SU-DHL-6 (cell line): ENCODE measurements at regions not wholly inside any gene's neighbourhood (a gene's known extent, or its start where the extent isn't known, plus 50 kb on each side); places are given as distances from the start of the nearest gene placed in this dataset.

Experiments
- H2AFZ ChIP-seq: fragments of 200-600 bp; sonication (generic); 2 replicates; pipeline ENCODE4 v1.6.1; 2014; ENCODE audit warnings: low read depth, mild to moderate bottlenecking, moderate library complexity, mixed read lengths, antibody characterized with exemption, low read length; ENCODE audit not compliant: severe bottlenecking
- H3F3A ChIP-seq: fragments of 200-600 bp; shearing (Covaris generic); 2 replicates; pipeline ENCODE4 v1.6.0; 2016; ENCODE audit warnings: antibody characterized with exemption, mild to moderate bottlenecking; ENCODE audit not compliant: insufficient read depth
- H3K27ac ChIP-seq: fragments of 200-600 bp; sonication (generic); 2 replicates; pipeline ENCODE4 v1.5.1; 2016; ENCODE audit warnings: low read depth, mild to moderate bottlenecking, low read length, moderate library complexity, mixed read lengths
- H3K27me3 ChIP-seq: fragments of 200-600 bp; sonication (generic), shearing (Covaris generic); 2 replicates; pipeline ENCODE4 v1.6.0; 2014; ENCODE audit warnings: mild to moderate bottlenecking, low read length
- H3K36me3 ChIP-seq: fragments of 200-600 bp; sonication (generic); 2 replicates; pipeline ENCODE4 v1.6.1; 2014; ENCODE audit warnings: mild to moderate bottlenecking, low read length, mixed read lengths
- H3K4me2 ChIP-seq: fragments of 300-600, 200-600 bp; shearing (Covaris generic), sonication (generic); 2 replicates; pipeline ENCODE4 v1.6.0; 2014; ENCODE audit warnings: low read length, low read depth, mild to moderate bottlenecking; ENCODE audit not compliant: poor library complexity, severe bottlenecking
- H3K4me3 ChIP-seq: fragments of 200-600 bp; sonication (generic); 2 replicates; pipeline ENCODE4 v1.5.1; 2014; ENCODE audit warnings: antibody characterized with exemption, low read length, mild to moderate bottlenecking, mixed read lengths; ENCODE audit not compliant: insufficient read depth, poor library complexity, severe bottlenecking
- H3K79me2 ChIP-seq: fragments of 200-600 bp; sonication (generic); 2 replicates; pipeline ENCODE4 v1.6.1; 2014; ENCODE audit warnings: mild to moderate bottlenecking, low read length, moderate library complexity; ENCODE audit not compliant: insufficient read depth
- H3K9ac ChIP-seq: fragments of 200-600 bp; sonication (generic); 2 replicates; pipeline ENCODE4 v1.7.0; 2014; ENCODE audit warnings: mild to moderate bottlenecking, low read length
- H3K9me2 ChIP-seq: fragments of 200-600 bp; sonication (generic); replicated peaks from 2 replicates; pipeline ENCODE4 v1.6.1; 2014; ENCODE audit warnings: low read length; ENCODE audit not compliant: insufficient read depth
- H3K9me3 ChIP-seq: fragments of 200-600 bp; sonication (generic); 2 replicates; pipeline ENCODE4 v1.6.1; 2014; ENCODE audit warnings: low read length, mixed read lengths; ENCODE audit not compliant: insufficient read depth
- H4K20me1 ChIP-seq: fragments of 200-600 bp; sonication (generic); 2 replicates; pipeline ENCODE4 v1.6.1; 2014; ENCODE audit warnings: low read depth, mild to moderate bottlenecking, antibody characterized with exemption, low read length, moderate library complexity, mixed read lengths
- EZH2phosphoT487 ChIP-seq: fragments of 200-600 bp; sonication (generic), shearing (Covaris generic); conservative IDR thresholded peaks from 2 replicates; pipeline ENCODE4 v1.6.1; 2018; ENCODE audit warnings: mild to moderate bottlenecking, antibody characterized with exemption, low read length, moderate library complexity, mixed read lengths
- TF ChIP-seq, protein P1 (sequence below): fragments of 200-600 bp; sonication (generic); IDR thresholded peaks from one replicate; pipeline ENCODE4 v1.5.1; 2017; ENCODE audit warnings: antibody characterized with exemption, mild to moderate bottlenecking, low read length, moderate library complexity; ENCODE audit not compliant: insufficient read depth, poor library complexity, severe bottlenecking

DNA sequence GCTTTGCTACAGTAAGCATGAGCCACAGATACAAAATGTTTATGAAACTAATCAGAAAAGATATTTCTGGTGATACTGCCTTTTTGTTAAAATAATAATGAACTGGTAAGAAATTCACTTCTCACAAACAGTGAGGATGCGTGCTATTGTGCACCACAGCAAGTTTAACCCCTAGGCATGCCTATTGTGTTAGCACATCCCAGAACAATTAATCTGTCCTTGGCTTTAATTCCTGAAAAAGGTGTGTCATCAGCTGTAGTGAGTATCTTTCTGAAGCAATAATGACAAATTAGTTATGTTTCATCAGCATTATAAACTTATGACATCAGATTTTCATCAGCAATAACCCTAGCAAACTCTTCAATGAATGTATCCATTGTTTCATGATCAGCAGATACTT is 1307.2 kb downstream of the EFNA5 start:
- no peaks in the 10 kb centered on the region for H3F3A ChIP-seq
- H3K4me2 ChIP-seq = no peak overlapping the region
- H3K9ac ChIP-seq = no peak overlapping the region
- no peak overlapping the region for H3K4me3 ChIP-seq
- H3K9me2 ChIP-seq = no peaks in the 10 kb centered on the region
- no peaks in the 10 kb centered on the region for H3K36me3 ChIP-seq
- H3K9me3 ChIP-seq = no peaks in the 10 kb centered on the region; the same call in 1 of the 2 replicates
- TF ChIP-seq, protein P1, sequence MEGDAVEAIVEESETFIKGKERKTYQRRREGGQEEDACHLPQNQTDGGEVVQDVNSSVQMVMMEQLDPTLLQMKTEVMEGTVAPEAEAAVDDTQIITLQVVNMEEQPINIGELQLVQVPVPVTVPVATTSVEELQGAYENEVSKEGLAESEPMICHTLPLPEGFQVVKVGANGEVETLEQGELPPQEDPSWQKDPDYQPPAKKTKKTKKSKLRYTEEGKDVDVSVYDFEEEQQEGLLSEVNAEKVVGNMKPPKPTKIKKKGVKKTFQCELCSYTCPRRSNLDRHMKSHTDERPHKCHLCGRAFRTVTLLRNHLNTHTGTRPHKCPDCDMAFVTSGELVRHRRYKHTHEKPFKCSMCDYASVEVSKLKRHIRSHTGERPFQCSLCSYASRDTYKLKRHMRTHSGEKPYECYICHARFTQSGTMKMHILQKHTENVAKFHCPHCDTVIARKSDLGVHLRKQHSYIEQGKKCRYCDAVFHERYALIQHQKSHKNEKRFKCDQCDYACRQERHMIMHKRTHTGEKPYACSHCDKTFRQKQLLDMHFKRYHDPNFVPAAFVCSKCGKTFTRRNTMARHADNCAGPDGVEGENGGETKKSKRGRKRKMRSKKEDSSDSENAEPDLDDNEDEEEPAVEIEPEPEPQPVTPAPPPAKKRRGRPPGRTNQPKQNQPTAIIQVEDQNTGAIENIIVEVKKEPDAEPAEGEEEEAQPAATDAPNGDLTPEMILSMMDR = no peak
- no peak for TF ChIP-seq EZH2phosphoT487
- H2AFZ ChIP-seq = no peak overlapping the region
- no peaks in the 10 kb centered on the region for H4K20me1 ChIP-seq
- H3K27me3 ChIP-seq = no peaks in the 10 kb centered on the region
- no peak overlapping the region for H3K27ac ChIP-seq
- H3K79me2 ChIP-seq = no peaks in the 10 kb centered on the region

DNA sequence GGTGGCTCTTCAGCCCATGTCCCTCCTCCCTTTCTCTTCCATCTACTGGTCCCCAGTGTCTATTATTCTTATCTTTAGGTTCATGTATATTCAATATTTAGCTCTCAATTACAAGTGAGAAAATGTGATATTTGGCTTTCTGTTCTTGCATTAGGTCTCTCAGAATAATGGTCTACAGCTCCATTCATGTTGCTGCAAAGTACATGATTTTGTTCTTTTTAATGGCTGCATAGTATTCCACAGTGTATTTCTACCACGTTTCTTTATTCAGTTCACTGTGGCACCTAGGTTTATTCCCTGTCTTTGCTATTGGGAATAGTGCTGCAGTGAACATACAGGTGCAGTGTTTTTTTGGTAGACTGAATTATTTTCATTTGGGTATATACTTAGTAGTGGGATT is 1308.8 kb downstream of the EFNA5 start:
- Histone ChIP-seq H3K9ac (no peak overlapping the region), H3K9me2 (no peaks in the 10 kb centered on the region), H3F3A (no peaks in the 10 kb centered on the region), H3K4me2 (no peak overlapping the region), H3K27ac (no peak overlapping the region), H2AFZ (no peak overlapping the region), H4K20me1 (no peaks in the 10 kb centered on the region), H3K79me2 (no peaks in the 10 kb centered on the region), H3K9me3 (no peaks in the 10 kb centered on the region; the same call in 1 of the 2 replicates), H3K4me3 (no peak overlapping the region), H3K36me3 (no peaks in the 10 kb centered on the region), H3K27me3 (no peaks in the 10 kb centered on the region)
- TF ChIP-seq, protein P1 = no peak
- no peak for TF ChIP-seq EZH2phosphoT487

DNA sequence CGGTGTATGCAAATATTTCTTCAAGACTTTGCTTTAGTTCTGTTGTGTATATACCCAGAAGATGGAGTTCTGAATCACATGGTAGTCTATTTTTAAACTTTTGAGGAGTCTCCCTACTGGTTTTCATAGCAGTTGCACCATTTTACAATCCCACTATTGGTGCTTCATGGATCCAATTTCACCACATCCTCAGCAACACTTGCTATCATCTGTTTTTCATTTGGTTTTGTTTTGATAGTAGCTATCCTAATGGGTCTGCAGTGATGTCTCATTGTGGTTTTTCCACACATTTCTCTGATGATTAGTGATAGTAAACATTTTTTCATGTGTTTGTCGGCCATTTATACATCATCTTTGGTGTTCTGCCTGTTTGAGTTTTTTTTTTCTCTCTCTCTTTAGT is 1339.3 kb downstream of the EFNA5 start:
- Histone ChIP-seq H3K79me2 (no peaks in the 10 kb centered on the region), H3K9ac (no peak overlapping the region), H4K20me1 (no peaks in the 10 kb centered on the region), H3K4me2 (no peak overlapping the region), H3F3A (no peaks in the 10 kb centered on the region), H2AFZ (no peak overlapping the region), H3K4me3 (no peak overlapping the region), H3K27me3 (no peaks in the 10 kb centered on the region), H3K9me3 (no peaks in the 10 kb centered on the region), H3K27ac (no peak overlapping the region), H3K36me3 (no peaks in the 10 kb centered on the region), H3K9me2 (no peaks in the 10 kb centered on the region)
- TF ChIP-seq EZH2phosphoT487 = no peak
- TF ChIP-seq, protein P1 = no peak
